ENCODE measurements at regions not wholly inside any gene's neighbourhood (a gene's known extent, or its start where the extent isn't known, plus 50 kb on each side); places are given as distances from the start of the nearest gene placed in this dataset.

- TF ChIP-seq, protein P1, sequence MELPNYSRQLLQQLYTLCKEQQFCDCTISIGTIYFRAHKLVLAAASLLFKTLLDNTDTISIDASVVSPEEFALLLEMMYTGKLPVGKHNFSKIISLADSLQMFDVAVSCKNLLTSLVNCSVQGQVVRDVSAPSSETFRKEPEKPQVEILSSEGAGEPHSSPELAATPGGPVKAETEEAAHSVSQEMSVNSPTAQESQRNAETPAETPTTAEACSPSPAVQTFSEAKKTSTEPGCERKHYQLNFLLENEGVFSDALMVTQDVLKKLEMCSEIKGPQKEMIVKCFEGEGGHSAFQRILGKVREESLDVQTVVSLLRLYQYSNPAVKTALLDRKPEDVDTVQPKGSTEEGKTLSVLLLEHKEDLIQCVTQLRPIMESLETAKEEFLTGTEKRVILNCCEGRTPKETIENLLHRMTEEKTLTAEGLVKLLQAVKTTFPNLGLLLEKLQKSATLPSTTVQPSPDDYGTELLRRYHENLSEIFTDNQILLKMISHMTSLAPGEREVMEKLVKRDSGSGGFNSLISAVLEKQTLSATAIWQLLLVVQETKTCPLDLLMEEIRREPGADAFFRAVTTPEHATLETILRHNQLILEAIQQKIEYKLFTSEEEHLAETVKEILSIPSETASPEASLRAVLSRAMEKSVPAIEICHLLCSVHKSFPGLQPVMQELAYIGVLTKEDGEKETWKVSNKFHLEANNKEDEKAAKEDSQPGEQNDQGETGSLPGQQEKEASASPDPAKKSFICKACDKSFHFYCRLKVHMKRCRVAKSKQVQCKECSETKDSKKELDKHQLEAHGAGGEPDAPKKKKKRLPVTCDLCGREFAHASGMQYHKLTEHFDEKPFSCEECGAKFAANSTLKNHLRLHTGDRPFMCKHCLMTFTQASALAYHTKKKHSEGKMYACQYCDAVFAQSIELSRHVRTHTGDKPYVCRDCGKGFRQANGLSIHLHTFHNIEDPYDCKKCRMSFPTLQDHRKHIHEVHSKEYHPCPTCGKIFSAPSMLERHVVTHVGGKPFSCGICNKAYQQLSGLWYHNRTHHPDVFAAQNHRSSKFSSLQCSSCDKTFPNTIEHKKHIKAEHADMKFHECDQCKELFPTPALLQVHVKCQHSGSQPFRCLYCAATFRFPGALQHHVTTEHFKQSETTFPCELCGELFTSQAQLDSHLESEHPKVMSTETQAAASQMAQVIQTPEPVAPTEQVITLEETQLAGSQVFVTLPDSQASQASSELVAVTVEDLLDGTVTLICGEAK (IDR thresholded peaks at IDR 0.05) = no peak
- TF ChIP-seq, protein P1 (CRISPR knock-in tag; IDR thresholded peaks at IDR 0.05) = no peak
- no peak for TF ChIP-seq ZNF720 (CRISPR knock-in tag; IDR thresholded peaks at IDR 0.05)
Measured at GRCh38 chr21:41597227-41597626, 89.3 kb upstream of the TMPRSS2 start (continued).

DNA sequence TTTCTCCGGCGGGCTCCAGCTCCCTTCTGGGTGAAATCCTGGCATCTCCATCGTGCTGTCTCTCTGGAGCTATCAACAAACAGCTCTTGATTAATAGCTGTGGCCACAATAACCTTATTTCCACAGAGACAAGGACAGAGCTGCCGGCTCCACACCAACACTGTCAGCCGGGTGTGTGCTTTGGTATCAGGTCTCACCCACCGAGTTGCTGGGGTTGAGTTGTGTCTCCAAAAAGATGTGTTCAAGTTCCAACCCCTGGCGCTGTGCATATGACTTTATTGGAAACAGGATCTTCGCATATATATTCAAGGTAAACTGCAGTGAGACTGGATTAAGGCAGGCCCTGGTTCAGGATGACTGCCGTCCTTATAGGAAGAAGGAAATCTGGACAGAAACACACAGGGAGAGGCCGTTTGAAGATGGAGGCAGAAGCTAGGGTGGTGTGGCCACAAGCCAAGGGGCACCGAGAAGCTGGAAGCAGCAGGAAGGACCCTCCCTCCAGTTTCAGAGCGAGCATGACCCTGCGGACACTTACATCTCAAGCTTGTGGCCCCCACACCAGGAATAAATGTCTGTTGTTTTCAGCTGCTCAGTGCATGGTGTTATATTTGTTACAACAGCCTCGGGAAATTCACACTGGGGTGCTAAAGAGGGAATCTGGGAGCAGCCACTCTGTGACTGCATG, 88.4 kb upstream of the TMPRSS2 start:
- no peak overlapping the region for H3K4me2 ChIP-seq (ENCODE audit: low read depth, low read length)
- 53% methylated on average over 12 of the region's 14 CpGs for WGBS (ENCODE audit: low lambda C conversion rate)
- ChIA-PET POLR2A (no interaction called here), CTCF (ENCODE audit: low intra/inter-chr PET ratio, low total read pairs) (no interaction called here)
- no TSS peak for BruUV-seq (replicated peaks)
- no peak overlapping the region for H3K4me3 ChIP-seq (replicated peaks in 1 of 3; ENCODE audit: insufficient read depth in 1 of 3, low read depth in 2 of 3, low read length in 3 of 3)
- H3K27me3 ChIP-seq (ENCODE audit: control insufficient read depth in 1 of 2, insufficient read depth in 2 of 2, low read length in 2 of 2) = peaks cover 0 to 1% of the 10 kb centered on the region in 2 experiments; a peak in 1 of 5 replicates
- ATAC-seq = no peak
- no peak for DNase-seq (ENCODE audit: low spot score)
- H3K36me3 ChIP-seq (replicated peaks in 1 of 2; ENCODE audit: control insufficient read depth in 1 of 2, insufficient read depth in 2 of 2, low read length in 2 of 2) = no peaks in the 10 kb centered on the region
- peaks cover 11% of the 10 kb centered on the region for H3K4me1 ChIP-seq (ENCODE audit: insufficient read depth, low read length)
- no peak overlapping the region for H3K27ac ChIP-seq (ENCODE audit: extremely low read length, insufficient read depth, low read length)
- TF ChIP-seq SOX13 (IDR thresholded peaks at IDR 0.05) (no peak), SOX13 (CRISPR knock-in tag; conservative IDR thresholded peaks at IDR 0.05 in 1 of 2, IDR thresholded peaks at IDR 0.05 in 1 of 2) (no peak), SETDB1 (CRISPR knock-in tag; IDR thresholded peaks at IDR 0.05; ENCODE audit: borderline replicate concordance) (no peak), ZNF563 (CRISPR knock-in tag; IDR thresholded peaks at IDR 0.05) (no peak)
- no peaks in the 10 kb centered on the region for H4K20me1 ChIP-seq (ENCODE audit: insufficient read depth, low read length)
- H3K79me2 ChIP-seq (ENCODE audit: insufficient read depth, low read length) = no peaks in the 10 kb centered on the region
- in situ Hi-C loops (cut with HindIII; ENCODE audit: extremely low pct_ligation_motif_present, low pct_unique_long_range_greater_than_20kb) = no loop called here
- H3K9me3 ChIP-seq (ENCODE audit: low read length) = no peaks in the 10 kb centered on the region
- intact Hi-C loops (cut with micrococcal nuclease; ENCODE audit: unreplicated experiment) = no loop called here
- H2AFZ ChIP-seq (ENCODE audit: low read length) = no peak overlapping the region
- no peak for FAIRE-seq
- H3K9ac ChIP-seq (ENCODE audit: insufficient read depth, low read depth, low read length) = no peak overlapping the region

Measured in HepG2 (cell line).